NCI-H460 (cell line): ENCODE measurements at regions not wholly inside any gene's neighbourhood (a gene's known extent, or its start where the extent isn't known, plus 50 kb on each side); places are given as distances from the start of the nearest gene placed in this dataset.
"Not testable (repeated sequence)": the region's sequence is repeated elsewhere in the genome, so short reads cannot be mapped to it uniquely, and the experiment has no call there.

Source experiments
- DNase-seq: peaks from one replicate; pipeline ENCODE4 v3.0.0-alpha.2; 2016; ENCODE audit warnings: low read depth; ENCODE audit errors: extremely low read depth

DNA sequence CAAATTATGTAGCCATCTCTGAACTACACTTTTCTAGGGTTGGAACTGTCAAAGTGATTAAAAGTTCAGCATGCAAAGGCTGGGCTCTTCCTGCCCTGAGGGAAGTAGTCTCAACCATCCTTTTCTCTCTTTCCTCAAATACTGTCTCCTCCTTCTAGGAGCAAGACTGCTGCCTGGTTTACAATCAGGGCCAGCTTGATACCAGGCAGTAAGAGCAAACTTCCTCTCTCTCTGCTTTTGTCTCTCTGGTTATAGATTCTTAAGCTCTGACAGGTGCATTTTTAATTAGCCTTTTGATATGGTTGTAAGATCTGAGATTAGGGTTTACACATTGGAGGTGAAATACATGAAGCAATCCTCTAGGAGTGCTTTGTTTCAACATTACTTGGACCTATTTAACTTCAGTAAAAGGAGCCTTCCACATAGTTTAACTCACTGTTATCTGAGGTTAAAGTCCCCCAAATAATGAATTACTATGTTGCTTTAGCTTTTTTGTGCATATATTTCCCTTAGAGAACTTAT lies 436.1 kb downstream of the SPATA31D1 start:
- DNase-seq, result no peak

GRCh38 chr9:82431121-82431520 lies 442.5 kb downstream of the SPATA31D1 start:
- DNase-seq, result no peak

- DNase-seq, result not testable (repeated sequence)
These were observed 444.8 kb downstream of the SPATA31D1 start for GRCh38 chr9:82433290-82433931.

DNA sequence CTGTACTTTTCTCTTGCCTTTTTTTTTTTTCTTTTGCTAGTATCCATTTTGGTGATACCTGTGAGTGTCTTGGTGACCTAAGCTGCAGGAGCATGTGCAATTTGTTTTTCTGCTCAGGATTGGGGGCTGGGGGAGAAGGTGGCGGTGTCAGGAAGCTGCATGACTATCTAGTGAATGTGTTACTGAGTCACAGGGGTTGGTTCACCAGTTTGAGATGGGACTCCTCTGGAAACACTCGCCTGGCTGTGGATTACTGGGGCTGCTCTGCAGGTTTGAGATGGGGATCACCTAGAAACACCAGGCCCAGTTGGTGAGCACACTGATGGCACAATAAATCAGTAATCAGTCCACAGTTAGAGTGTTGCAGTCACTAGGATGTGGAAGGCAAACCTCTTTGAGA lies 447.9 kb downstream of the SPATA31D1 start:
- no peak for DNase-seq

DNA sequence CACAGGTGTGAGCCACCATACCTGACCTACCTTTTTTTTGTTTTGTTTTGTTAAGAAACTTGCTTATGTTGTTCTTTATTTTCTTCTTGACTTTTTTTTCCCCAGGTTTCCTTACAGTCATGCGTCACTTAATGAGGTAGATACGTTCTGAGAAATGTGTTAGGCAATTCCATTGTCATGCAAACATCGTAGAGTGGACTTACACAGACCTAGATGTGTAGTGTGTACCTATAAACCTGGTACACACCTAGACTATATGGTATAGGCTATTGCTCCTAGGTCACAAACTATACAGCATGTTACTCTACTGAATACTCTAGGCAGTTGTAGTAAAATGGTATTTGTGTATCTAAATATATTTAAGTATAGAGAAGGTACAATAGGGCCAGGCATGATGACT lies 448.6 kb downstream of the SPATA31D1 start:
- not testable (repeated sequence) for DNase-seq

DNA sequence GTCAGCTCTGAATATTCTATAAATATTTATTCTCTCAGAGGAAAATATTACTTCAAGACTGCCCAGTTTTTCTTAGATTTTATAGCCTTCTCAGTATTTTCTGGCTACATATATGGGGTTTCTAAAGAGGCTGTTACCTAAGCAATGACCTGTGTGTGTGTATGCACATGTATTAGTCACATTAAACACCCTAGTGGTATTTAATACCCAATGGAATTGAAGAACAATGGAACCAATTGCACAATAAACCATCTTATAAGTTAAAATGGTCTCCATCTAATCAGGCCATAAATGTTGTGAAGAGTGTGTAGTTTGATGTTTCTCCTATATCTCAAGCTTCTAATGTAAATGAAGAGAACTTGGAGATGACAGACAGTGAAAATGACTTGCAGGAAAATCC lies 450.0 kb downstream of the SPATA31D1 start:
- no peak for DNase-seq

- DNase-seq, result no peak
These were observed 454.7 kb downstream of the SPATA31D1 start for GRCh38 chr9:82443312-82443711.

DNA sequence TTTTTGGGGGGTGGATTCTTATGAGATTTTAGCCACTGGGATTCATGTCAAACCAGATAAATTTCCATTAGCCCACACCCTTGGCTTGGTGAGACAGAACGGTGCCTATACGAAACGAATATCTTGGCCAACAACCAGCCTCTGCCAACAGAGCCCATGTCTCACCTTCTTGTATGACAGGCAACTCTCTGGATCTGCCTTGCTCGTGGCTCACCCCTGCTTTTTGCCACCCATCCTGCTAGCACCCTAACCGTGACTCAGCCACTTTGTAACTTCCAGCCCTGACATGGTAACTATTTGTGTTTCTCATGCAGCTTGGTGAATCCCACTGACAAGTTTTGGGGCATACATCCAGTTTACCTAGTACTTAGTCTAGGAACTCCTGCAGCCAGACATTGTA lies 457.0 kb downstream of the SPATA31D1 start:
- no peak for DNase-seq

- no peak for DNase-seq
These were observed 458.8 kb downstream of the SPATA31D1 start for GRCh38 chr9:82447343-82447742.

DNA sequence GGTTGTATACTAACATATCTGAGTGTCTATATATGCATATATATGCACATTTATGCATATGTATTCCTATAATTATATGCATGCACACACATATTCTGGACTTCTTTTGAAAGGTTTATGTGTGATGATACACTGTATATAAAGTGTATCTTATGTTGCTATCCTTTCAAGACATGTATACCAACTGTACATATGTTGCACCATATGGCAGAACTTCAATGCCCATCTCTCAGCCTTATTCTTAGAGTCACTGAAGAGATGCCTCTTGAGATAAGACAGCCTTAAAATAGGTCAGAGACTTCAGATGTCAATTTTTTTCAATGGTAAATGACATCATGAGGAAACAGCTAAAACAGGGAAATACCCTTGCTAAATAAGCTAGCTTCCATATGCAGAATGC lies 461.4 kb downstream of the SPATA31D1 start:
- no peak for DNase-seq

DNA sequence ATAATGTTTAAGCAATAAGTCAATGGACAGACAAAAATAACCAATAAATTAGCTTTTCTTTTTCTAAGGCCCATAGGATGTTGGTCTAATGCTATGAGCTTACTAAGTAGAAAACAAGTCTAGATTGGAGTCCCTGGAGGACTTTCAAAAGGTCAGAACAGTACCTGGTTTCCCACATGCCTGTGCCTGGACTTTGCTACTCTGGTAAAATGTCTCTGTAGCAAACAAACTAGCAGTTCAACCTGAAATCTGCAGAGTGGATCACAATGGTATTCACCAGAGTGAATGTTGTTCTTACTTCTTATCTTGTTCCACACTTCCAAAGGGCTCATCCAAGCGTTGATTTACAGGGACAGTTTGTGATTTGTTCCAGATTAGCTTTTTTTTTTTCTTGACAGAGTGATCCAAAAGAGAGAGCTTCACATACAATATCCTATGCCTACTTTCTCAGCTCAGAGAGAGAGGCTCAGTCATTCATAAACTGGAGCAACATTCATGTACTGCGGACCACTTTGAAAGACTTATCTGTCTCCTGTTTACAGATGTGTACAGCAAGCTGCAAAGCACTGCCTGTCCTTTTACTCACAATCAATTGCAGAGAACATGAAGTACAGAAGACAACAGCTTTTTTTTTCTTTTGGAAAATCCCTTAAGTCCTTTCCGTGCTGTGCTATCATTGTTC lies 466.1 kb downstream of the SPATA31D1 start:
- no peak for DNase-seq

DNA sequence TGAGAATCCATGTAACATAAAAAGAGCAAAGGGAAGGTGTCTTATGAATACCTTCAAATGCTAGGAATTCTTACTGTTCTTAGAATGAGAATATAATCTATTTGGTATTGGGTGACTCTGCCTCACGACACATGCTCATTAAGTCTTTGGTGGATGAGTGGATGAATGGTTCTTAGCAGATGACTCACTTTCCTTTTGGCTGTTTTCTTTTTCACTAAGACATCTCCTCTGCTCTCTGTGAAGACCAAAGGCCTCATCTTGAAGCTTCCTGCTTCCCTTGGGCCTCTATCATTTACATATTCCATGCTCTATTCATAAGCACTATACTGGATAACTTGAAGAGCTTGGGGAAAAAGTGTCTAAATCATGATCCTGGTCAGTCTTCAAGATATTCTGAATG lies 468.1 kb downstream of the SPATA31D1 start:
- no peak for DNase-seq

DNA sequence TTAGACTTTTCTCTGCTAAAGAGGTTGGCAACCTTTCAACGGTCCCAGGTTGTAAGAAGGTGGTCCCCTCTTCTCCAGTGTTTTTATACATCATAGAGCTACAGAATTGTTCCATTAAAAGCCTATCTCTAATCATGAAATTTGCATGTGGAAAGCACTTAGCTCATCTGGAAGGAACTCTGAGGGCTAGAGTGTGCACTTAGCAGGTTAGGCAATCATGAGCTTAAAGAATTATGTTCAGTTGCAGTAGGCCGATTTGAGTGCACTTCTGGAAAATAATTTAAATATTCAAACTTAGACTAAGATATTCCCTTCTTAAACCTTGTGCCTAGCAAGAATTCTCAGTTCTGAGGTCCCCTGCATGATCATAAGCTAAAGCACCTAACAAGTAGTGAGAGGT lies 468.7 kb downstream of the SPATA31D1 start:
- no peak for DNase-seq

DNA sequence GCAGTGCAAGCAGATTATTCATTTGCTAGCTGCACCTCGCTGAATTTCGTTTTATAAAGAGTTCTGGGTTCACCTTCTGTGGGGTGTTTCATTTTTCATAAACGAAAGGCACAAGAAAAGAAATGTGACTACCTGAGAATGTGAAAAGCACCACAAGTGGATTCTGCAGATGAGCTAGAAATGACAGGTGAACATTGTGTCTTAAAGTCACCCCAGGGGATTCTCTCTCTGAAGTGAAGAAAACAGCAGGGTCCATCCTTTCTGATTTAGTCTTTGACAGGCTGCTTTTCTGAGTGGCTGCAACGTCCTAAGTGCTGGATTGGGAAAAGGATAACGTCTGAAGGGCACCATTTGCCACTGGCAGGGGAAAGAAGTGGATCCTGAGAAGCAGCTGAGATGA lies 469.3 kb downstream of the SPATA31D1 start:
- no peak for DNase-seq

- no peak for DNase-seq
These were observed 469.7 kb downstream of the SPATA31D1 start for GRCh38 chr9:82458296-82458695.

DNA sequence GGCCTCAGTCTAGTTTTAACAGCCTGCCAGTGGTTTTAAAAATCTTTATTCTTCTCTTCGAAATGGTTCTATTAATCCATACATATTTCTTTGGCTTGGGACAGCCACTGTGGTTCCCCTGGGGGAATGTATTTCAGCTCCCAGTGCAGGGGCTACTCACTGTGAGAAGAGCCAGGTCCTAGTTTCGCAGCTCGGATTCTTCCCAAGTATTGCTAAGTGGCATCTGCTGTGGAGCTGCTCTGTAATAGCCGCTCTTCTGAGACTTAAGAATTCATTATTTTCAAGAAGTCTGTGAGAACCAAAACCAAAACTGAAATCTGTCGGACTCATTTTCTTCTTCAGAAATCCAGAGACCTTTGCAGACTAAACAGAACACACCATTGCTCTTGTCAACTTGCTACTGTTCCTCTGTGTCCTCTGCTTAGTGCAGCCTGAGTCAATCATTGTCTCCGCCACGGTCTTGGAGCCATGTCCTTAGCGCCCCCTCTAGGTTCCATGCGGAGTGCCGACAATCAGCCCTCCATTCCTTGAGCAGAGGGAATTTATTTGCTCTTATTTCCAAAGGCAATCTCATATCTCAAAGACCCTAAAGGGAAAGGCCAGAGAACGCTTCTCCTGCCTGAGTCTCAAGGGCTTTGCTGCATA lies 478.2 kb downstream of the SPATA31D1 start:
- DNase-seq, result no peak

GRCh38 chr9:82467436-82467835 lies 478.9 kb downstream of the SPATA31D1 start:
- DNase-seq, result no peak

DNA sequence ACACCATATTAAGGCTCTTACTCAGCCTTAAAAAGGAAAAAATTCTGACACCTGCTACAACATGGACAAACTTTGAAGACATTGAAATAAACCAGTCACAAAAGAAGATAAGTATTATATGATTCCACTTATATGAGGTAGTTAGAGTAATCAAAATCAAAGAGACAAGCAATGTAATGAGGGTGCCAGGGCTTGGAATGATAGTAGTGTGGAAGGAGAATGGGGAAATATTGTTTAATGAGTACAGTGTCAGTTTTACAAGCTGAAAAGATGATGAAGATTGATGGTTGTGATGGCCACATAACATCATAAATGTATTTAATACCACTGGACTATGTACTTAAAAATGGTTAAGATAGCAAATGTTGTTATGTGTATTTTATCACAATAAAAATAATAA lies 485.7 kb downstream of the SPATA31D1 start:
- DNase-seq, result no peak

DNA sequence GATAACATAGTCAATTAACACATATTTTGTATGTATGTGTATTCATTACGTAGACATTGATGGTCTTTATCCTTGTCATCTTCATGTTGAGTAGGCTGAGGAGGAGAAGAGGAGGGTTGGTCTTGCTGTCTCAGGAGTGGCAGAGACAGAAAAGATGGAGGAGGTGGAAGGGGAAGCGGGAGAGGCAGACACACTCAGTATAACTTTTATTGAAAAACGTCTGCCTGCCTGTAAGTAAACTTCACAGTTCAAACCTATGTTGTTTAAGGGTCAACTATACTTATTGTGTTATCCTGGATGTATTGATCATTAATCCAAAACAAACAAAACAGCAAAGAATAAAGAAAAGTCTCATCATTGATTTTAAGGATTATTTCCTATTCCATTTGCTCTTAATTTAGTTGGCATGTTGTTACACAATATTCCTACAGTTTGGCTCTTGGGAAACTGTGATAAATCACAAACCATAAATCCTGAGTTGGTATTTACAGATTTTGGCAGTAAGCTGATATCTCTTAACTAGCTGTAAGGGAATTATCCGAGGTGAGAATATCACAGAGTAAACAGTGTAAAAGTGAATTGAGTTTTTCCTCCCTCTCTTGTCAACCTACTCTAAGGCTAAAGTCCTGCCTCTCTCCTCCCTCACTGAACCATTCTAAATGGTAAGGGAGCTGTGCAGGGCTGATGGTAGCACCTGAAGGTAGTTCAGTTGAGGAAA lies 487.2 kb downstream of the SPATA31D1 start:
- no peak for DNase-seq

GRCh38 chr9:82480921-82481320 lies 492.3 kb downstream of the SPATA31D1 start:
- no peak for DNase-seq

DNA sequence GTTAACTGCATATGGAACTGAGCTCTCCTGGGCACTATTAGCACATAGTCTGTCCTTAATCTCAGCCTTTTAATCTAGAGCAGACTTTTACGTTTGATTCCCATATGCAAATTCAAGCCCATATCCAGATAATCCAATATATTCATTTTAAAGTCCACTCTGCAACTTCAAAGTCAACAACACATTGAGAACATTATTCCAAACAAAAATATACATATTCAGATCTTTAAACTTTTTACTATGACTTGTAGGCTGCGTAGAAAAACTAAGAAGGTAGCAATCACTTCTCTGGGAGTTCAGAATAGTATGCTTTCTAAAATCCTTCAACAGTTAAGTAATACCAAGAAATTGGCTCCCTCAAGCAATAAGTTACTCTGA lies 499.4 kb downstream of the SPATA31D1 start:
- no peak for DNase-seq
